B cell (primary cell): ENCODE measurements at regions not wholly inside any gene's neighbourhood (a gene's known extent, or its start where the extent isn't known, plus 50 kb on each side); places are given as distances from the start of the nearest gene placed in this dataset.

ENCODE experiments used
- CTCF ChIP-seq: fragments of 200-600 bp; IDR thresholded peaks from one replicate; pipeline ENCODE4 v1.8.0; 2022; ENCODE audit warnings: antibody characterized with exemption, mild to moderate bottlenecking
- EZH2 ChIP-seq: IDR thresholded peaks from 2 replicates; pipeline ENCODE4 v1.6.1; 2012; ENCODE audit warnings: borderline replicate concordance, low read depth, mild to moderate bottlenecking, moderate library complexity, low read length; ENCODE audit not compliant: insufficient read depth, poor library complexity, severe bottlenecking

- TF ChIP-seq CTCF, result no peak
- no peak for TF ChIP-seq EZH2
Observed at GRCh38 chr5:32526810-32527209, 58.5 kb upstream of the SUB1 start.
